Thyroid gland (tissue), 4 donors: ENCODE measurements at regions not wholly inside any gene's neighbourhood (a gene's known extent, or its start where the extent isn't known, plus 50 kb on each side); places are given as distances from the start of the nearest gene placed in this dataset.

Source experiments
- CTCF ChIP-seq, 6 experiments: fragments of 200-600 bp in 3 of 6; fragments of 450-650 bp in 3 of 6; sonication (generic) in 3 of 6; IDR thresholded peaks; one replicate each; pipeline ENCODE4 v1.5.1; 2016 to 2019; ENCODE audit warnings: antibody characterized with exemption in 6 of 6, mild to moderate bottlenecking in 2 of 6, inconsistent platforms in 1 of 6, moderate library complexity in 1 of 6
- POLR2A ChIP-seq, 2 donors: fragments of 450-650 bp; IDR thresholded peaks; one replicate each; pipeline ENCODE4 v1.6.1; 2017; ENCODE audit warnings: antibody characterized with exemption in 2 of 2, mild to moderate bottlenecking in 2 of 2, moderate library complexity in 1 of 2

- no peak for TF ChIP-seq CTCF (IDR thresholded peaks at IDR 0.05)
- no peak for TF ChIP-seq POLR2A (IDR thresholded peaks at IDR 0.05)
Observed at GRCh38 chr15:93324186-93324975, 235.4 kb upstream of the RGMA start.
